H1 (cell line): ENCODE measurements at regions not wholly inside any gene's neighbourhood (a gene's known extent, or its start where the extent isn't known, plus 50 kb on each side); places are given as distances from the start of the nearest gene placed in this dataset.

ENCODE experiments used
- SIN3A ChIP-seq, 2 experiments: IDR thresholded peaks in 1 of 2; conservative IDR thresholded peaks in 1 of 2; 2 replicates each; pipeline ENCODE4 v1.6.1; 2011 to 2012; ENCODE audit warnings: low read length in 2 of 2, improper control_type of control experiment in 1 of 2, low read depth in 1 of 2, mild to moderate bottlenecking in 1 of 2

GRCh38 chr13:52949742-52950141 lies 78.9 kb upstream of the OLFM4 start (continued):
- no peak for TF ChIP-seq SIN3A (conservative IDR thresholded peaks at IDR 0.05 in 1 of 2, IDR thresholded peaks at IDR 0.05 in 1 of 2; ENCODE audit: low read depth in 1 of 2, low read length in 2 of 2)
- TF ChIP-seq, all 59 proteins: peak for 0
